DND-41 (cell line): ENCODE measurements at regions not wholly inside any gene's neighbourhood (a gene's known extent, or its start where the extent isn't known, plus 50 kb on each side); places are given as distances from the start of the nearest gene placed in this dataset.

ENCODE experiments used
- CTCF ChIP-seq: IDR thresholded peaks from 2 replicates; pipeline ENCODE4 v1.5.1; 2012; ENCODE audit warnings: borderline replicate concordance, low read length, moderate library complexity, mild to moderate bottlenecking; ENCODE audit not compliant: poor library complexity, severe bottlenecking; ENCODE audit errors: extremely low read depth
- EZH2 ChIP-seq: IDR thresholded peaks from 3 replicates; pipeline ENCODE4 v1.6.1; 2012; ENCODE audit warnings: borderline replicate concordance, low read depth, mild to moderate bottlenecking, moderate library complexity, low read length, inconsistent platforms; ENCODE audit not compliant: severe bottlenecking

DNA sequence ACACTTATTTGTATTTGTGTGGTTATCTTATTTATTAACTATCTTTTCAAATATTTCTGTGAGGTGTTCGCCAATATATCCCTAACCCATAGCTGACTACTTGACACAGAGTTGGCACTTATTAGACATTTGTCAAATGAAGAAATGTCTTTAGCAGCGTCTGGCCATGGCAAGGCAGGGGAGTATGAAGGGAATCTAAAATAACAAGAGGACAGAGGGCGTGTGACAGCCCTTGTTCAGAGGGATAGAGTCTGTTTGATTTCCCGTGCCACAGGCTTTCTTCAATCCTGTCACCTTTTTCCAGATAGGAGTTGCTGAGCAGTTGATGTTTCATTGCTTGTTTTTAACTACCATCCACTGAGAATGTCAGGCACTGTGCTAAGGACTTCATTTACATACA lies 53.6 kb upstream of the SLC39A10 start:
- no peak for TF ChIP-seq CTCF
- no peak for TF ChIP-seq EZH2
